Erythroblast (primary cell): ENCODE measurements at regions not wholly inside any gene's neighbourhood (a gene's known extent, or its start where the extent isn't known, plus 50 kb on each side); places are given as distances from the start of the nearest gene placed in this dataset.
"Not testable (repeated sequence)": the region's sequence is repeated elsewhere in the genome, so short reads cannot be mapped to it uniquely, and the experiment has no call there.

Experiments
- DNase-seq, 2 experiments: peaks; one replicate each; lab custom pipeline; 2025; lab: John Stamatoyannopoulos, UW
- GATA1 ChIP-seq: IDR thresholded peaks from 2 replicates; pipeline ENCODE4 v1.6.1; 2011; ENCODE audit warnings: low read depth, mild to moderate bottlenecking, control low read depth, low read length, moderate library complexity
- POLR2A ChIP-seq: IDR thresholded peaks from 2 replicates; pipeline ENCODE4 v1.6.1; 2011; ENCODE audit warnings: mild to moderate bottlenecking, low read length

DNA sequence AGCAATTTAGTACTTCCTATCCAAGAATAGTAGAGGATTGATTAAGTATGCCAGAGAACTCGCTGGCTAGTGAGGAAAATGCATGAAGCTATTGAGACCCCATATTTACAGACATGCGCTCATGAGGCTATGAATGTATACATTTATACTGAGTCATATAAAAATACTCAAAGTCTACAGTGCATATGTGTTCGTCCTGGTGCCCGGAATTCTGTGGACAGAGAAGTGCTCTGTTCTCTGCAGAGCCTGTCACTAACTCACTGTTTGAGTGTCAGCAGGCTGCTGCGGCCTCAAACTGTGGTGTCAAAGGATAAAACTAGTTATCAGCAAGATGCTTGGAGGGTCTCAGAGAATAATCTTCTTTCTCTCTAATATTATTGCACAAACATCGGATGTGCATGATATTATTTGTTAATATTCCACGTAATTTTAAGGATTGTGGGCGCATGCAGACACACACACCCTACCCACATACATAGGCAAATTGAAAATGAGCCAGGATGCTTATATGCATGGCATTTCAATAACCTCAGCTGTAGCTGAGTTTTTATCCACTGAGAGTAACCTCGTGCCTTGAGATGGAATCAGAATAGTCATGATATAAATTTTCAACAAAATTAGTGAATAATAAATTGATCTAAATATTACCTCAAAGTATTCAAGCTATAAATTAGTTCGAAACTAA, 50.0 kb upstream of the TSC22D2 start:
- no peak for DNase-seq
- no peak for TF ChIP-seq POLR2A
- TF ChIP-seq GATA1, result no peak

DNA sequence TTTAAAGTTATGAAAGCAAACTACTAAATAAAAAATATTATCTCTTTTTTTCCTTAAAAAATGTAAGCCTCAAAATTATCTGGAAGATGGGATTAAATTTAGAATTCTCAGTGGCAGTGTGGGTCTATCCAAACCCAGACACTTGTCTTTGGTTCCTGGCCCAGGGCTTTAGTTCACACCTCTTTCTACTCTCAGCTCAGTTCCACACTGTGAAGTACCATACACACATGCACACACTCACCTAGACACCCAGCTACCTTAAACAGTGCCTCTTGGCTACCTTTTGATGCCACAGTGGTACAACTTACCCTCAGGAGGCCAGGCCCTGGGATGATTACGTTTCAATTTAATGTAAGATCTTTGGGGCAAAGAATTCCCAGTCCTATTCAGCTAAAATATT, 51.0 kb upstream of the TSC22D2 start:
- no peak for DNase-seq
- TF ChIP-seq POLR2A, result no peak
- TF ChIP-seq GATA1, result no peak

DNA sequence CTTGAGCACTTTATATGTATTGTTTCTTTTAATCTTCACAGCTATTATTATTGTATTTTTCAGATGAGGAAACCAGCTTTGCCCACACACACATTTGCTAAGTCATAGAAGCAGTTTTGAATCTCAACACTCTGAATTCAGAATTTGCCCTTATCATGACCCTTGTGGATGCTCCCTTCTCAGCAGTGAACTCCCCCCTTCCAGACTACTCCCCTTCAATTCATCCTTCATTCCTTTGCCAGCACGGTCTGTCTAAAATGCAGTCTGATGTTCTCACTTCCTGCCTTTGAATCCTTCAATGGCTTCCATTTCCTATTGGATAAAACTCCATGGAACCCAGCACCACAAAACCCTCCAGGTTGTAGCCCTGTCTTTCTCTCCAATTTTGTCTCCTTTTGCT, 52.5 kb upstream of the TSC22D2 start:
- DNase-seq, result no peak
- TF ChIP-seq POLR2A (no peak), GATA1 (no peak)

DNA sequence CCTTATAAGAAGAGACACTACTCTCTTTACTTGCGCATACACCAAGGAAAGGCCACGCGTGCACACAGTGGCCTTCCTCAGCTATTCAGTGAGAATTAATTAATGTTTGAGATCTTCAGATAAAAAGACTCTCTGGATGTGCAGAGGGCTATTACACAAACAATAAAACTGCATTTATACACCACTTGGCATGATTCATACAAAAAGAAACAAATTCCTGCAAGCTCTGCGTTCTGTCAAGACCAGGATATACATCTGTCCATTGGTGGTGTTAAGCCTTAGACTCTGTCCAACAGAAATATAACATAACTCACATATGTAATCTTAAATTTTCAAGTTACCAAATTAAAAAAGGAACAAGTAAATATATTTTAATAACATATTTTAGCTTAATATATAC, 55.2 kb upstream of the TSC22D2 start:
- TF ChIP-seq GATA1 (no peak), POLR2A (no peak)
- DNase-seq, result no peak

DNA sequence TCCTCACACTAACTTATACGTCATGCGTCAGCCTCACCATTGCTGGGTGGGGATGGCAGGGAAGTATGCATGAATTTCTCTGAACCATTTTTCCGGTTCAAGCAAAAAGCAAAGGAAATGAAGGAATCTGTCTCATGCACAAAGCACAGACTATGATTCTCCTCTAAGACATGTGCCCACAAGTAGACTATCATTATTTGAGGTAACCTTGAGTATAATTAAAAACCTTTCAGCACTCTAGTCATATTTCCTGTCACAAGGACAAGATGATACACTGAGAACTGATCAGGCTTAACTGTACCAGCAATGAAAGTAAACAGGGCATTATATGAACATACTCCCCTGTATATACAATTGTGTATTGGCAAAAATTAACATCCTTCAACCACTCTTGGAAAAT, 56.7 kb upstream of the TSC22D2 start:
- DNase-seq, result no peak
- TF ChIP-seq GATA1, result no peak
- TF ChIP-seq POLR2A, result no peak

DNA sequence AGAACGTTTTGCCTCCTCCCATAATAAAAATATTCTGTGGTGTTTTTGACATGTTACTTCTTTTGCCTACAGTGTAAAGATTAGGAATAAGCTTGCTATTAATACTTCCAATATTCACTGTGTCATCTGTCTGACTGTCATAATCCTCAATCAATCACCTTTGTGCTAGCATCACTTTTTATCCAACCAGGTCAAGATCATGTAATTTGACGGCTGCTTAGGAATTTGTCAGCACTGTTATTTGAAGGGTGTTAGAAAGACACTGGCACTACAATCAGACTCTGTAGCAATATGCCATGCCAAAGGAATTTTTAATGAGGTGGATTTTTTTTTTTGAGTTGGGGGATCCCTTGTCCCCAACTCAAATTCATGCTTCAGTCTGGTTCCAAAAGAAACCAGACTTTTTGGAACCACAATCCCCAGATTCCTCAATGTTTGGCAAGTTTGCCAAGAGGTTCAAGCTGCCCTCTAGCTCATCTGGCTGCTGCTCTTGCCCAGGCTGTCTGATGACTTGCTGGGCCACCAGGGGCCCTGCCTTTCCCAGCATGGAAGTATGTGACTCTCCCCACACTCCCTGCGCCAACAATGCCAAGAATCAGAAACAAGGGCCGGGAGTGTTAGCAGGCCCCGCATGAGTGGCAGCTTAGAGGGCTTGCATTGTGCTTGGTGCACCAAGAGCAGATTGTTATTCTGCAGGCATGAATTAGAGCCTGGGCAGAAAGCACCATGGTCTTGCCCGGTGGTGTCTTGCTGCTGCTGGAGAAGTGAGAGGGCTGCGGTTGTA, 58.6 kb upstream of the TSC22D2 start:
- no peak for TF ChIP-seq POLR2A
- no peak for TF ChIP-seq GATA1
- DNase-seq, result no peak

DNA sequence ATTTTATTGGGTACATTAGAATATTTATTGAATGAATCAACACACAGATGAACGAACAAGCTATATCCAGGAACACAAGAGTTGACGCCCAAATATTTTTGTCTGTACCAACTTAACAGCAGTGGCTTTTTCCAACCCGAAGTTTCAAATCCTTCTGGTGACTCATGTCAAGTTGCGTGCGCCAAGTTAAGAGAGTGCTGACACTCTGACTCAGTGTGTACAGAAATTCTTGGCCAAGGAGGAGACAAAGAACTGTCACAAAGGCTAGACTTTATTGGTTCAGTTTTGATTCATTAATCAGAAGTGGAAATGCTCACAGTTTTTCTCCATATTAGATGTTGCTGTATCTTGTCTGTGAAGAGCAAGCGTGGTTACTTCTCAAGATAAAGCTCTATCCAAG, 59.6 kb upstream of the TSC22D2 start:
- DNase-seq, result no peak
- TF ChIP-seq POLR2A (no peak), GATA1 (no peak)

DNA sequence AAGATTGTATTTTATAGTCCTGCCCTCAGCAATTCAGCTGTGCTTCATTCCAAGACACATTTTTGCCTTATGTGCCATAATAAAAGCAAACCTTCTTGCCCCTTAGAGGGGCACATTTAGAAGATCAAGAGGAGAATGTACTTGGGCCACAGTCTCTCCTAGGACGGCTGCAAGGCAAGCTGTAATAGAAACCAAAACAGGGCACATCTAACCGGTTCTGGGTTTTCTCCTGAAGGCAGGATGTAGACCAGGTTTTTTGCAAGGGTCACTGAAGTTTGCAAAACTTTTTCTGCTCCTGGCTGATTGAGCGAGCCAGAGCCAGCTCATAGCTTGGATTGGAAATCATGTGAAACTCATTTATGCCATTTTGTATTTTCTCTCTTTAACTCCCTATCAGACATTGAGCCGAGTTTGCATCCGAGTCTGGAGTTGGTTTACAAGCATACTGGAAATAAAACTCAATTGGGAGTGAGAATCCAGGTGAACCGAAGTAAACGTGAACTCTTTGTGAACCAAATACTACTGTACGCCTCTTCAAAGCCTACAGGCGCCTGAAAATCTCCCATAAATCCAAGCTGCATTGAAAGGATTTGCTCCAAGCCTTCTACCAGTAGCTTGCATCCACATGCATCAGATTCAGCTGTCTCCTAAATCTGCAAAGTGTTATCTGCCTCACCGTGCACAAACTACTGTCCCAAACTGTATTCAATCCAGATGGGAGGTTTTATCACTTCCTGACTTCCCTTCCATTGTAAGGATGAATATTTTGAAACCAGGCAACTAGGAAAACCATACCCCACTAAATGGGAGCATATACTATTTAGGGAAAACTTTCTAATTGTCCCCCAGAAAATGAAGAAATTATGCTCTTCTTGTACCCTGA, 60.9 kb upstream of the TSC22D2 start:
- no peak for DNase-seq
- TF ChIP-seq POLR2A (no peak), GATA1 (no peak)

DNA sequence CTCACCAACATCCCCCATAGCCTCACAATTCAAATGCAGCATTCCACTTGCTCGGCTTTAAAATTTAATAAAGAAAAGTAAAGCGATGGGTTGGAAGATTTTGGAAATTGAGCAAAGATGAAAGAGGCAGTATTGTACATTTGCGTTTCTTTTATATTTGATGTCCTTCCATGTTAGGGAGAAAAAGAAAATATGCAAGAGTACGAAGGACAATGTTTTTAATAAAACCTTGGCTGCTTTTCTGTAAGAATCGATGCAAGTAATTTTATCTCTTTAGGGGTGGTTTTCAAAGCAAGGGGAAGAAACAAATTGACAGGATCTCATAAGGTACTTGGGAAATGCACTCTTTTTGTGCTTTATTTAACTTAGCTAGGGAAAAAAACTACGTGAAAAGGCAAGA, 61.8 kb upstream of the TSC22D2 start:
- DNase-seq, result no peak
- TF ChIP-seq POLR2A (no peak), GATA1 (no peak)

DNA sequence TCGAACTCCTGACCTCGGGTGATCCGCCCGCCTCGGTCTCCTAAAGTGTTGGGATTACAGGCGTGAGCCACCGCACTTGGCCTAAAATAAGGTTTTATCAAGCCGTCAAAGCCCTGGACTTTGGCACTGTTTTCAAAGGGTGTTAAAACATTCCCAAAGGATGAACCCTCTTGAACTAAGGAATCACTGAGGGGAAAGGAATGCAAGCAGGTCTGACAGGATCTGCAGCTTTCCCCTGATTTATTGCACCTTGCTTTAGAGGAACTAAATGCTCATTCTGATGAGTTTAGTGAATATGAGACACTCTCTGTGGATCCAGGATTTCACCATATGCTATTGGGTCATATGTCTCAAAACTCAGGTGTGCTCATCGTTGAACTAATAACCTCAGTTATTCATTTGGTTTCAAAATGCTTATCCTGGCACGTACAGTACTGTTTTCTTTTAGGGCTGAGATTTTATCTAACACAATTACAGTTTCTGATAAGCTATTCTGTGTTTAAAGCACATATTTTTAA, 63.0 kb upstream of the TSC22D2 start:
- no peak for DNase-seq
- no peak for TF ChIP-seq GATA1
- TF ChIP-seq POLR2A, result no peak

DNA sequence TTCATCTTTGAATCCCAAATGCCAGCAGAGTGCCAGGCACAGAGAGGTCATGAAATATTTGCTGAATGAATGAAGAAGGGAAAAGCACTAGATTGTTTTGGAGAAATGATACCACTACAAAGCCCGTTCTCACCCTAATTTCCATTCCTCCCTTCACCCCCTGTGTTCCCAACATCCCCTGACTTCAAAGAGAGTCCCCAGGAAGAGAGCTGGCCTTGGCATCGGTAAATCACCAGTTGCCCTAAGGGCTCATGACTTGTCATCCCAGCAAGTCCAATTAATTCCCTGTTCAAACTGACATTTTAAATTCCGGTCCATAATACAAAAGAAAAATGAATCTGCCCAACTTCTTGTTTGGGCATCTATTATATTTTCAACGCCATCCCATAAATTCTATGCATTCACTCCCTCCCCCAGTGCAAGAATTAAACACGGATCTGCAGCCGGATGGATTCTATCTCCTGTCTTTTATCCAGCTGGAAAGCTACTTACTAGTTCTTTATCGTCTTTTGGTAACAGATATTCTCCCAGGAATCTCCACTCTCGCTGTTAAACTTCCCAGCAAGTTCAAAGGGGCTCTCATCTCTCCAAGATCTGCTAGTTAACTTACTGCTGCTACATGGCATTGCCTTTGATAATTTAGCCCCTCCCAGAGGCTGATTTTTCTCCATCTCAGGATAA, 63.9 kb upstream of the TSC22D2 start:
- TF ChIP-seq GATA1, result no peak
- no peak for TF ChIP-seq POLR2A
- DNase-seq, result no peak

DNA sequence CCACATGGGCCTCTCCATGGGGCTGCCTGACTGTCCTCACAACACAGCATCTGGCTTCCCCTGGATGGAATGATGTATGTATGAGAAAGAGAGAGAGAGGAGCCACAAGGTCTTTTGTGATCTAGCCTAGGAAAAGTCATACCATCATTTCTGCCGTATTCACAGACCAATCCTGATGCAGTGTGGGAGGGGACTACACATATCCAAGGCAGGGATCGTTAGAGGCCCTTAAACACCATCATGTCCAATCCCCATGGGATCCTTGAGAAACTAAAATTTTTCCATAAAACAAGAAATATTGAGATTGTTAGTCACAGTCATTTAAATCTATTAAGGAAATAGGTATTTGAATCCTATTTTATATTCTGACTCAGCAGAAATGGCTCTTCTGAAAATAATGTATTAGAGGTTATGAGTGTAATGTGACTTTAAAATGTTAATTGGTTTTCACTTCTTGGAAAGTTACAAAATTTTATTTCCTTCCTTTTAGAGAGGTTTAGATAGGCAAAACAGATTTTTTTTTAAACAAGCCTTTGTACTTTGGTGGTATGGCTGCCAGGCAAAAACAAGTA, 65.1 kb upstream of the TSC22D2 start:
- no peak for TF ChIP-seq POLR2A
- TF ChIP-seq GATA1, result no peak
- DNase-seq, result no peak

DNA sequence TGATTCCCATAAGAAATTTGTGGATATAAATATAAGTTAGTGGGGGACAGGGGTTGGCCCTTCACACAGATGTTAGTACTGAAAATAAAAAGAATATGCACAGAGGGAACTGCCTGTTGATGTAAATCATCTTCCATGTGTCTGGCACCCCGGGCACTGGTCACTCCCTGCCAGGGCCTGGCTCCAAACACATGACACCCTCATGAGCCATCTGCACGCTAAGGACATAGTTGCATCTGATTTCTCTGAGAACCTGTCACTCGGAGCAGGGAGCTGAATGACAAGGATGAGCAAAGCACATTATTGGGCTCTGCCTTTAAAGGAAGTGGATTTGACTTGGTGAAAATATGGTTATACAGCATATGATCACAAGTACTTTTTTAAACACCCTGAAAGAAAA, 66.2 kb upstream of the TSC22D2 start:
- no peak for TF ChIP-seq POLR2A
- TF ChIP-seq GATA1, result no peak
- DNase-seq, result no peak

DNA sequence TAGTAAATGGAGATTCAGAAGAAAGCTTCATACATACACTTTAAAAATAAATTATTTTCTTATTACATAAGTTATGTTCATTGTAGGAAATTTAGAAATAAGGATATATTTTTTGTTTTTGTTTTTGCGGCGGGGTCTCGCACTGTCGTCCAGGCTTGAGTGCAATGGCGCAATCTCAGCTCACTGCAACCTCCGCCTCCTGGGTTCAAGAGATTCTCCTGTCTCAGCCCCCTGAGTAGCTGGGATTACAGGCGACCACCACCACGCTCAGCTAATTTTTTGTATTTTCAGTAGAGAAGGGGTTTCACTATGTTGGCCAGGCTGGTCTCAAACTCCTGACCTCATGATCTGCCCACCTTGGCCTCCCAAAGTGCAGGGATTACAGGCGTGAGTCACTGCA, 71.7 kb upstream of the TSC22D2 start:
- DNase-seq, result not testable (repeated sequence)
